ENCODE measurements at regions not wholly inside any gene's neighbourhood (a gene's known extent, or its start where the extent isn't known, plus 50 kb on each side); places are given as distances from the start of the nearest gene placed in this dataset.

DNA sequence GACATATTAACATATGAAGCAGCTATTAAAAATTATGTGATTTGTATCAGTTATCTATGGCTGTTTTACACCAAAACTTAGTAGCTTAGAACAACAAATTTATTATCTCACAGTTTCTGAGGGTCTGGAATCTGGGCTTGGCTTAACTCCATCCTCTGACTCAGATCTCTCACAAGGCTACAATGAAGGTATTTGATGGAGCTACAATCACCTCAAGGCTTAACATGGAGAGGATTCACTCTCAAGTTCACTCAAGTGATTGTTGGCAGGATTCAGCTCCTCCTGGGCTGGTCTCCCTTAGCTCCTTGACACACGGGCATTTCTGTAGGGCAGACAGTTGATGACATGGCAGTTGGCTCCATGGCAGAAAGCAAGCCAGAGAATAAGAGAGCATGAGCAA, 133.0 kb upstream of the SLC14A2 start:
- no peaks in the 10 kb centered on the region for H3K9me3 ChIP-seq (ENCODE audit: severe bottlenecking)
- H3K4me3 ChIP-seq (ENCODE audit: low read depth, low read length), result no peak overlapping the region
- TF ChIP-seq CTCF (IDR thresholded peaks at IDR 0.05; ENCODE audit: low read depth, low read length), result no peak
- H3K27me3 ChIP-seq (ENCODE audit: insufficient read depth, low read depth, severe bottlenecking), result peaks cover 87% of the 10 kb centered on the region
- DNase-seq, result no peak
- no peak overlapping the region for H3K27ac ChIP-seq
- no peaks in the 10 kb centered on the region for H3K36me3 ChIP-seq

DNA sequence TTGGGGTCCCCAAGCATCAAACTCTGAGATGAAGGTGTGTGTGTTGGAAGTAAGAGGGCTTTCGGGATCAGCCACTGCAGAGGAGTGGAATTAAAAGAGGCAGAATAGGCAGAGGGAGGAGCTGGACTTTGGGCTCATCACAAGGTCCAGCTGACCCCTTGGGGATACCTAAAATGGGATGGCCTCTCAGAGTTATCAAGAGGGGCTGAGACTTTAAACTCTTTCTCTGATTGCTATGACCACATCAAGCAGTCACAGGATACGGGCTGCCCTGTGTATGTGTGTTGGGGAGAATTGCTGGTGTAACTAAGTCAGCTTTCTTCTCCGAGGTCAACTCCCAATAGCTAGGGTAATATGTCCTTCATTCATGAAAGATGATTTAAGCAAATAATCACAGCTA, 127.7 kb upstream of the SLC14A2 start:
- H3K36me3 ChIP-seq, result no peaks in the 10 kb centered on the region
- no peak for TF ChIP-seq CTCF (IDR thresholded peaks at IDR 0.05; ENCODE audit: low read depth, low read length)
- H3K4me3 ChIP-seq (ENCODE audit: low read depth, low read length), result no peak overlapping the region
- H3K27ac ChIP-seq, result no peak overlapping the region
- DNase-seq, result no peak
- no peaks in the 10 kb centered on the region for H3K9me3 ChIP-seq (ENCODE audit: severe bottlenecking)
- peaks cover 90% of the 10 kb centered on the region for H3K27me3 ChIP-seq (ENCODE audit: insufficient read depth, low read depth, severe bottlenecking)

- Histone ChIP-seq H3K27ac (no peak overlapping the region), H3K27me3 (ENCODE audit: insufficient read depth, low read depth, severe bottlenecking) (peaks cover 91% of the 10 kb centered on the region), H3K9me3 (ENCODE audit: severe bottlenecking) (no peaks in the 10 kb centered on the region), H3K4me3 (ENCODE audit: low read depth, low read length) (no peak overlapping the region), H3K36me3 (no peaks in the 10 kb centered on the region)
- DNase-seq, result no peak
- no peak for TF ChIP-seq CTCF (IDR thresholded peaks at IDR 0.05; ENCODE audit: low read depth, low read length)
Observed at GRCh38 chr18:45488645-45489044, 126.6 kb upstream of the SLC14A2 start.

DNA sequence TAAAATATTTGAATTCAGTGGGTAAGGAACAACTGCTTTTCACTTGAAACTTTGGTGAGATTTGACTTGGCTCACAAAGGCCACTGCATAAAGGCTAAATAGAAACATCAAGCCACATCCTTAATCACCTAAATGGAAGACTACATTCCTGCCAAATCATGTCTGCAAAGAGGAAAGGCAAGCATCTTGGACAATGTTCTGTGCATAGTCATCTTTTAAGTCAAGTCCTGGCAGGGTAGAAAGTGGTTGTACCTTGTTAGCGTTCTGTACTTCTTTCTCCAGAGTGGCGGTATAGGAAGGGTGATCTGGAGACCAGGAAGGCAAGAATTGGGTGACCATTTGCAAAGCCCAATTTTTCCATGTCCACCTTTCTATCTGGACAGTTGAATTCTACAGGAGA, 121.4 kb upstream of the SLC14A2 start:
- no peak for DNase-seq
- H3K4me3 ChIP-seq (ENCODE audit: low read depth, low read length), result no peak overlapping the region
- H3K27me3 ChIP-seq (ENCODE audit: insufficient read depth, low read depth, severe bottlenecking), result peaks cover 100% of the 10 kb centered on the region
- no peak overlapping the region for H3K27ac ChIP-seq
- H3K9me3 ChIP-seq (ENCODE audit: severe bottlenecking), result no peaks in the 10 kb centered on the region
- H3K36me3 ChIP-seq, result no peaks in the 10 kb centered on the region
- TF ChIP-seq CTCF (IDR thresholded peaks at IDR 0.05; ENCODE audit: low read depth, low read length), result no peak

DNA sequence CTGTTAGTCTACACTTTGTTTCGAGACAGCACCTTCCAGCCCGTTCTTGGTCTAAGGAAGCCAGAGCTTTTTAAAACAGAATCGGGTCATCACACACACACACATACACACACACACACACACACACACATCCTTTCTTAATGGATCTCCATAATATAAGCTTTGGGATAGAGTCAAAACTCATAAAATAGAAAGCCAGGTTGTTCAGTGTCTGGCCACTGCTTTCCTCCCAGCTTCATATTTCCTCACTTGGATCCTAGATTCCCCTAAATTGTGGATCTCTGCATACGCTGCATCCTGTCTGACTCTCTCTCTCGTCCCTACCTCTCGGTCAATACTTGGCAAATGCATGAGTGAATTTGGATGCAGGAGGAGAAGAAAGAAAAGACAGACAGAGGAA, 120.5 kb upstream of the SLC14A2 start:
- H3K9me3 ChIP-seq (ENCODE audit: severe bottlenecking), result no peaks in the 10 kb centered on the region
- H3K27me3 ChIP-seq (ENCODE audit: insufficient read depth, low read depth, severe bottlenecking), result peaks cover 99% of the 10 kb centered on the region
- H3K27ac ChIP-seq, result no peak overlapping the region
- no peaks in the 10 kb centered on the region for H3K36me3 ChIP-seq
- DNase-seq, result no peak
- no peak for TF ChIP-seq CTCF (IDR thresholded peaks at IDR 0.05; ENCODE audit: low read depth, low read length)
- H3K4me3 ChIP-seq (ENCODE audit: low read depth, low read length), result no peak overlapping the region

- H3K27ac ChIP-seq, result no peak overlapping the region
- DNase-seq, result no peak
- no peaks in the 10 kb centered on the region for H3K36me3 ChIP-seq
- no peak for TF ChIP-seq CTCF (IDR thresholded peaks at IDR 0.05; ENCODE audit: low read depth, low read length)
- H3K27me3 ChIP-seq (ENCODE audit: insufficient read depth, low read depth, severe bottlenecking), result peaks cover 97% of the 10 kb centered on the region
- H3K4me3 ChIP-seq (ENCODE audit: low read depth, low read length), result no peak overlapping the region
- peaks cover 2% of the 10 kb centered on the region for H3K9me3 ChIP-seq (ENCODE audit: severe bottlenecking)
Observed at GRCh38 chr18:45496741-45497140, 118.5 kb upstream of the SLC14A2 start.

Data from WERI-Rb-1 (cell line).